Psoas muscle (tissue), 7 donors: ENCODE measurements at regions not wholly inside any gene's neighbourhood (a gene's known extent, or its start where the extent isn't known, plus 50 kb on each side); places are given as distances from the start of the nearest gene placed in this dataset.

Source experiments
- ATAC-seq, 4 donors: fragments of 200-7000 bp; cut with Tn5 transposase; one replicate each; pipeline ENCODE4 v1.9.1; 2020; ENCODE audit warnings: moderate library complexity in 3 of 4, mild to moderate bottlenecking in 2 of 4
- DNase-seq, 2 donors: peaks; one replicate each; pipeline ENCODE4 v3.0.0-alpha.2; 2020
- H3K27ac ChIP-seq: fragments of 200-600 bp; one replicate; pipeline ENCODE4 v1.8.0; 2022
- H3K27me3 ChIP-seq, 3 donors: fragments of 200-600 bp in 1 of 3; one replicate each; pipeline versions ENCODE4 v1.6.1 to v1.8.0; 2013 to 2022; ENCODE audit warnings: low read length in 2 of 3, mild to moderate bottlenecking in 2 of 3, moderate library complexity in 1 of 3; ENCODE audit not compliant: insufficient read depth in 3 of 3
- H3K36me3 ChIP-seq, 2 donors: fragments of 200-600 bp in 1 of 2; one replicate each; pipeline versions ENCODE4 v1.6.1 to v1.8.0; 2013 to 2022; ENCODE audit warnings: low read depth in 1 of 2, mild to moderate bottlenecking in 1 of 2, moderate library complexity in 1 of 2; ENCODE audit not compliant: insufficient read depth in 1 of 2
- H3K4me1 ChIP-seq: fragments of 200-600 bp; one replicate; pipeline ENCODE4 v1.8.0; 2022
- H3K4me3 ChIP-seq: fragments of 200-600 bp; one replicate; pipeline ENCODE4 v1.8.0; 2022; ENCODE audit warnings: mild to moderate bottlenecking
- H3K9me3 ChIP-seq: fragments of 200-600 bp; one replicate; pipeline ENCODE4 v1.8.0; 2022
- CTCF ChIP-seq: fragments of 200-600 bp; IDR thresholded peaks from one replicate; pipeline ENCODE4 v1.8.0; 2022; ENCODE audit warnings: antibody characterized with exemption
- WGBS, 3 donors: extraction: QIAGEN DNeasy Blood & Tissue Kit; methylation state at CpG; one replicate each; pipeline versions ENCODE4 v1.1.6 to v1.1.7; 2013; 5-methylcytosine and 5-hydroxymethylcytosine counted together
- intact Hi-C, 2 donors: fragments of 100-400 bp; cut with DNase I; formaldehyde crosslinking; loops; one replicate each; pipeline versions ENCODE4 v1.11.0 to v1.14.2; 2022
- donor health status: healthy with polysubstance abuse.
- donor health status: DM: no; HTN: no; CAD: no; lungs with moderate emphysema.
- donor health status: Bipolar disorder and iron deficiency.
- donor health status: healthy.
- donor health status: DM: yes; HTN: yes; CAD: no.
- donor health status: DM: no; HTN: no; CAD: no.
- donor health status: DM: yes; HTN: yes; CAD: no.

- H3K4me1 ChIP-seq: no peaks in the 10 kb centered on the region
- no peak for ATAC-seq
- no peaks in the 10 kb centered on the region for H3K9me3 ChIP-seq
- 73 to 75% (median 73%) methylated on average over 4 of the region's 4 CpGs for WGBS, 3 donors
- no peak for DNase-seq
- TF ChIP-seq CTCF: no peak
- no peaks in the 10 kb centered on the region for H3K36me3 ChIP-seq
- H3K4me3 ChIP-seq: no peak overlapping the region
- no peaks in the 10 kb centered on the region for H3K27me3 ChIP-seq
- H3K27ac ChIP-seq: no peak overlapping the region
- intact Hi-C loops: no loop called here
Measured at GRCh38 chr20:11347738-11348137, 570.0 kb upstream of the BTBD3 start.

- WGBS, 3 donors: 62 to 82% (median 63%) methylated on average over 7 of the region's 7 CpGs
- Histone ChIP-seq H3K4me1 (peaks cover 7% of the 10 kb centered on the region), H3K27me3 (no peaks in the 10 kb centered on the region), H3K4me3 (no peak overlapping the region), H3K36me3 (no peaks in the 10 kb centered on the region), H3K27ac (no peak overlapping the region), H3K9me3 (no peaks in the 10 kb centered on the region)
- intact Hi-C loops: no loop called here
- DNase-seq (no peak), ATAC-seq (peak in 2 of 4 donors; percentile 20 to 48)
- TF ChIP-seq CTCF: no peak
Measured at GRCh38 chr20:11350126-11351005, 567.3 kb upstream of the BTBD3 start.

GRCh38 chr20:11352041-11352440, 565.7 kb upstream of the BTBD3 start:
- DNase-seq: no peak
- Histone ChIP-seq H3K36me3 (no peaks in the 10 kb centered on the region), H3K27ac (no peak overlapping the region), H3K9me3 (no peaks in the 10 kb centered on the region), H3K4me1 (peaks cover 7% of the 10 kb centered on the region), H3K4me3 (no peak overlapping the region), H3K27me3 (no peaks in the 10 kb centered on the region)
- ATAC-seq: no peak
- intact Hi-C loops: no loop called here
- TF ChIP-seq CTCF: no peak

- Histone ChIP-seq H3K27me3 (no peaks in the 10 kb centered on the region), H3K4me1 (peaks cover 7% of the 10 kb centered on the region), H3K36me3 (no peaks in the 10 kb centered on the region), H3K4me3 (no peak overlapping the region), H3K27ac (no peak overlapping the region), H3K9me3 (no peaks in the 10 kb centered on the region)
- WGBS, 3 donors: 62 to 73% (median 64%) methylated on average over 4 of the region's 4 CpGs
- TF ChIP-seq CTCF: no peak
- intact Hi-C loops: no loop called here
- ATAC-seq (no peak), DNase-seq (no peak)
Measured at GRCh38 chr20:11354846-11355245, 562.8 kb upstream of the BTBD3 start.

GRCh38 chr20:11355345-11355744, 562.3 kb upstream of the BTBD3 start:
- no peaks in the 10 kb centered on the region for H3K9me3 ChIP-seq
- no peak overlapping the region for H3K27ac ChIP-seq
- DNase-seq (no peak), ATAC-seq (peak in 1 of 4 donors; percentile 57)
- H3K36me3 ChIP-seq: no peaks in the 10 kb centered on the region
- no peaks in the 10 kb centered on the region for H3K27me3 ChIP-seq
- no peak overlapping the region for H3K4me3 ChIP-seq
- TF ChIP-seq CTCF: no peak
- H3K4me1 ChIP-seq: peaks cover 7% of the 10 kb centered on the region
- WGBS, 3 donors: 32 to 38% (median 34%) methylated on average over 3 of the region's 3 CpGs
- intact Hi-C loops: no loop called here
